ENCODE measurements at regions not wholly inside any gene's neighbourhood (a gene's known extent, or its start where the extent isn't known, plus 50 kb on each side); places are given as distances from the start of the nearest gene placed in this dataset.

- H3K4me3 ChIP-seq (replicated peaks; ENCODE audit: insufficient read depth, low read length), result no peak overlapping the region
- DNase-seq (ENCODE audit: low read depth in 1 of 2, low spot score in 1 of 2), result no peak
- TF ChIP-seq GABPA (IDR thresholded peaks at IDR 0.05; ENCODE audit: low read depth) (no peak), REST (IDR thresholded peaks at IDR 0.05; ENCODE audit: insufficient replicate concordance, low read depth) (no peak), POLR2AphosphoS5 (IDR thresholded peaks at IDR 0.05; ENCODE audit: low read depth) (no peak), SPI1 (IDR thresholded peaks at IDR 0.05; ENCODE audit: borderline replicate concordance, low read depth) (no peak)
- TF ChIP-seq, protein P1, sequence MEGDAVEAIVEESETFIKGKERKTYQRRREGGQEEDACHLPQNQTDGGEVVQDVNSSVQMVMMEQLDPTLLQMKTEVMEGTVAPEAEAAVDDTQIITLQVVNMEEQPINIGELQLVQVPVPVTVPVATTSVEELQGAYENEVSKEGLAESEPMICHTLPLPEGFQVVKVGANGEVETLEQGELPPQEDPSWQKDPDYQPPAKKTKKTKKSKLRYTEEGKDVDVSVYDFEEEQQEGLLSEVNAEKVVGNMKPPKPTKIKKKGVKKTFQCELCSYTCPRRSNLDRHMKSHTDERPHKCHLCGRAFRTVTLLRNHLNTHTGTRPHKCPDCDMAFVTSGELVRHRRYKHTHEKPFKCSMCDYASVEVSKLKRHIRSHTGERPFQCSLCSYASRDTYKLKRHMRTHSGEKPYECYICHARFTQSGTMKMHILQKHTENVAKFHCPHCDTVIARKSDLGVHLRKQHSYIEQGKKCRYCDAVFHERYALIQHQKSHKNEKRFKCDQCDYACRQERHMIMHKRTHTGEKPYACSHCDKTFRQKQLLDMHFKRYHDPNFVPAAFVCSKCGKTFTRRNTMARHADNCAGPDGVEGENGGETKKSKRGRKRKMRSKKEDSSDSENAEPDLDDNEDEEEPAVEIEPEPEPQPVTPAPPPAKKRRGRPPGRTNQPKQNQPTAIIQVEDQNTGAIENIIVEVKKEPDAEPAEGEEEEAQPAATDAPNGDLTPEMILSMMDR (IDR thresholded peaks at IDR 0.05; ENCODE audit: insufficient read depth, low read length), result no peak
- H3K27ac ChIP-seq (replicated peaks), result no peak overlapping the region
- H3K27me3 ChIP-seq (ENCODE audit: insufficient read depth, poor library complexity, severe bottlenecking), result no peaks in the 10 kb centered on the region
Measured at GRCh38 chr2:29991086-29991485, 69.7 kb upstream of the ALK start.

GRCh38 chr2:29995241-29995640, 73.9 kb upstream of the ALK start:
- Histone ChIP-seq H3K27ac (replicated peaks) (no peak overlapping the region), H3K27me3 (ENCODE audit: insufficient read depth, poor library complexity, severe bottlenecking) (peaks cover 6% of the 10 kb centered on the region), H3K4me3 (replicated peaks; ENCODE audit: insufficient read depth, low read length) (no peak overlapping the region)
- no peak for TF ChIP-seq GABPA (IDR thresholded peaks at IDR 0.05; ENCODE audit: low read depth)
- no peak for TF ChIP-seq POLR2AphosphoS5 (IDR thresholded peaks at IDR 0.05; ENCODE audit: low read depth)
- no peak for TF ChIP-seq SPI1 (IDR thresholded peaks at IDR 0.05; ENCODE audit: borderline replicate concordance, low read depth)
- TF ChIP-seq, protein P1 (IDR thresholded peaks at IDR 0.05; ENCODE audit: insufficient read depth, low read length), result no peak
- TF ChIP-seq REST (IDR thresholded peaks at IDR 0.05; ENCODE audit: insufficient replicate concordance, low read depth), result no peak
- DNase-seq (ENCODE audit: low read depth in 1 of 2, low spot score in 1 of 2), result no peak

GRCh38 chr2:30003128-30003527, 81.7 kb upstream of the ALK start:
- TF ChIP-seq REST (IDR thresholded peaks at IDR 0.05; ENCODE audit: insufficient replicate concordance, low read depth) (no peak), SPI1 (IDR thresholded peaks at IDR 0.05; ENCODE audit: borderline replicate concordance, low read depth) (no peak), POLR2AphosphoS5 (IDR thresholded peaks at IDR 0.05; ENCODE audit: low read depth) (no peak), GABPA (IDR thresholded peaks at IDR 0.05; ENCODE audit: low read depth) (no peak)
- TF ChIP-seq, protein P1 (IDR thresholded peaks at IDR 0.05; ENCODE audit: insufficient read depth, low read length), result no peak
- Histone ChIP-seq H3K4me3 (replicated peaks; ENCODE audit: insufficient read depth, low read length) (no peak overlapping the region), H3K27ac (replicated peaks) (no peak overlapping the region), H3K27me3 (ENCODE audit: insufficient read depth, poor library complexity, severe bottlenecking) (no peaks in the 10 kb centered on the region)
- no peak for DNase-seq (ENCODE audit: low read depth in 1 of 2, low spot score in 1 of 2)
